ENCODE measurements at regions not wholly inside any gene's neighbourhood (a gene's known extent, or its start where the extent isn't known, plus 50 kb on each side); places are given as distances from the start of the nearest gene placed in this dataset.

DNA sequence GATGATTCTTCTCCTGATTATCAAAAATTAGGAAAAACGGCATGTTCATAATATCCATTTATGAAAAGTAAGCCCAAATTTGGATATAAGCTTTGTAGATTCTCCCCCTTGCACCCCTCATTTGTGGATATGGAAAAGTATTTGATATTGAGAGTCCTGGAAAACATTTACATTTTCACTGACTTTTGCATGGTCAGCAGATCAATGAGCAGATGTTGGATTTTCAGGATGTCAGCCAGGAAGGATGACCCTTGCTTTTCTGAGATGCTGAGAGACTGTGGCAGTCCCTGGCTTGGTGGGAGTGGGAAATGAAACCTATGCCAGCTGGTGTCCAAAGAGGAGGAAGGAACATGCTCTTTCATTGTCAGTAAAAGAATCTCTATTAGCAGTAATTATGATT lies 410.8 kb downstream of the DMAC1 start:
- DNase-seq (ENCODE audit: low read depth, low spot score) = no peak
- in situ Hi-C loops (cut with HindIII; ENCODE audit: low pct_unique_long_range_greater_than_20kb, low sequenced_read_pairs) = no loop called here

DNA sequence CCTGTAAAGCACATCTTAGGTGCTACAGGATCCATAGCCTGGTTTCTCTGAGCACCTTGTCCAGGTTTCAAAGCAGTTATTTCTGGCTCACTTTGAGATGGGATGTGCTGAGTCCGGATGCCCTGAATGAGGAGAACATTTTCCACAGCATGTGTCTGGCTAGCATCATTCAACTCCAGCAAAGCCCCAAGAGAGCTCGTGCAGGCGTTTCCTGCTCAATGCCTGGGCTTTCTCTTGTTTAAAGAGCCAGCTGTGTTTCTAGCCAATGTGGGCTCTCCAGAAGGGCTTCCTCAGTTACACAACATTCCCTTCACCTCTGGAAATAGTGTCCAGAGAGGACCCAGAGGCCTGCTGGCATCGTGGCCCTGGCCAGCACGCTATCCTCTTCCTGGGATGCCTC lies 411.7 kb downstream of the DMAC1 start:
- DNase-seq (ENCODE audit: low read depth, low spot score) = no peak
- in situ Hi-C loops (cut with HindIII; ENCODE audit: low pct_unique_long_range_greater_than_20kb, low sequenced_read_pairs) = no loop called here

DNA sequence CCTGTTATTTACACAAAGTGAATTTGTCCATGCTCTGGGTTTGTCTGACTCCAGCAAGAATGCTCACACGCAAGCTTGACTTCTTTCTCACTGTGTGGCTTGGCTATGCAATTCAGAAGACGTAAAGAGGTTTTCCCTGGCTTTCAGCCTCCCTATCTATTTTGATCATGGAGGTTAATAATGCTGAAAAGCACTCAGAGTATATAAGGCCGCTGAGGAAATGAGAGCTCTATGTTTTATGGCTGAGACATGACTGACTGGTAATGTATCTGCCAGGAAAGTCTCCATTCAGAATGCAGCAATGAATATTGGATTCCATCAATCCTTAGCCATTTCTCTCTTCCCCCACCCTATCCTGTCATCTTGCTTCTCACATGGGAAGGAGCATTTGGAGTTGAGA lies 417.3 kb downstream of the DMAC1 start:
- no peak for DNase-seq (ENCODE audit: low read depth, low spot score)
- in situ Hi-C loops (cut with HindIII; ENCODE audit: low pct_unique_long_range_greater_than_20kb, low sequenced_read_pairs) = no loop called here

DNA sequence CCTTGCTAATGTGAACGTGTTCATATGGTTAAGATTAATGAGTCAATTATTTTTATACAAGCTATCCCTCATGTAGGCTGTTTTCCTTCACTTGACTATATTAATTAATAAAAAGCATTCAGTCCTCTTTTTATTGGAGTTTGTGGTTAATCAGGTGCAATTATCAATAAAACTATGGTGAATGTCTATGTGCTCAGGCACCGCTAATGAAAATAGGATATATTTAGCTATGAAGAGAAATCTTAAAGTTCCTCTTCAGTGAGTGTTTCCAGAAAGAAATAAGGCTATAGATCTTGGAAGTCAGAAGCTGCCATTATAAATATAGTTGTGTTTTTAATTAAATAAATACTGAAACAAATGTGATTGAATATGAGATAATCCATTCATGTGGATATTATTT lies 422.1 kb downstream of the DMAC1 start:
- no peak for DNase-seq (ENCODE audit: low read depth, low spot score)
- in situ Hi-C loops (cut with HindIII; ENCODE audit: low pct_unique_long_range_greater_than_20kb, low sequenced_read_pairs) = no loop called here

GRCh38 chr9:7376833-7377232 lies 422.7 kb downstream of the DMAC1 start:
- in situ Hi-C loops (cut with HindIII; ENCODE audit: low pct_unique_long_range_greater_than_20kb, low sequenced_read_pairs) = no loop called here
- no peak for DNase-seq (ENCODE audit: low read depth, low spot score)

GRCh38 chr9:7376213-7376612 lies 423.4 kb downstream of the DMAC1 start:
- no peak for DNase-seq (ENCODE audit: low read depth, low spot score)
- in situ Hi-C loops (cut with HindIII; ENCODE audit: low pct_unique_long_range_greater_than_20kb, low sequenced_read_pairs) = no loop called here

DNA sequence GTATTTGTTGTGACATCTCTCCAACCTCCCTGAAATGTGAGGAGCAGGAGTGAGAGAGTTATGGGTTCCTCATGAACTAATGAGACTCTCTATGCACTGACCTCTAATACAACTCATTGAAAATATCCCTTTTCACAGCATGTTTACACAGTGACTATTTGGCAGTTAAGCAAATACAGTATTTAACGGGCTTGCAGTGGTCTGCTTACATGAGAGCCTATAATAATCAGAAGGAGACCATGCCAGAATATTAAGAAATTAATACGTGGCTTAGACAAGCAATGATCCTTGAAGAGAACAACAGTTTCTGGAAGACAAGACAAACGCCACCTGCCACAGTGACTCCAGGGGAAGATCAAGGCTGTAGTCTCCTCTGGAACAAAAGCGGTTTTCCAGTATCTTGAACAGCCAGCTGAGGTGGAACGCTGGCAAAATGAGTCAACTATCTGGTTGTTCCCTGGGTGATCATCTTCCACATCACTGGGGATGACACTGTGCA lies 424.5 kb downstream of the DMAC1 start:
- in situ Hi-C loops (cut with HindIII; ENCODE audit: low pct_unique_long_range_greater_than_20kb, low sequenced_read_pairs) = no loop called here
- no peak for DNase-seq (ENCODE audit: low read depth, low spot score)

DNA sequence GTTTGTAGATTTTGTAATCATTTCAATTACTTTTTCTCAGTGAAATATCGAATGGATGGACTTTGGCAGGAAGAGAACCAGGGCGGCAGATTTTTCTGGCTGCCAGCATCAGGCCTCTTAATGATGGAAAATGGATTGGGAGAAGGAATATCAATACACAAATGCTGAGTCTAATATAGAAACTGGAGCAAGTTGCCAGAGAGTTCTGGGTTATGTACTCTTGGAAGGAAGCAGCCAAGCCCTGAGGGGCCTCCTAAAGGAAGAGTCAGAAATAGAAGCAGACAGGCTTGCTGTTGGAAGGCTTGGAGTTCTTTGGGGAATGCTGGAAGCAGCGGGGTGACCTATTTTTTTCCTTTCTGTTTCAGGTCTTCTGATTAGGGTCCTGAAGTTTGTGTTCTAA lies 428.6 kb downstream of the DMAC1 start:
- in situ Hi-C loops (cut with HindIII; ENCODE audit: low pct_unique_long_range_greater_than_20kb, low sequenced_read_pairs) = no loop called here
- no peak for DNase-seq (ENCODE audit: low read depth, low spot score)

GRCh38 chr9:7370381-7370780 lies 429.2 kb downstream of the DMAC1 start:
- in situ Hi-C loops (cut with HindIII; ENCODE audit: low pct_unique_long_range_greater_than_20kb, low sequenced_read_pairs) = no loop called here
- DNase-seq (ENCODE audit: low read depth, low spot score) = no peak

DNA sequence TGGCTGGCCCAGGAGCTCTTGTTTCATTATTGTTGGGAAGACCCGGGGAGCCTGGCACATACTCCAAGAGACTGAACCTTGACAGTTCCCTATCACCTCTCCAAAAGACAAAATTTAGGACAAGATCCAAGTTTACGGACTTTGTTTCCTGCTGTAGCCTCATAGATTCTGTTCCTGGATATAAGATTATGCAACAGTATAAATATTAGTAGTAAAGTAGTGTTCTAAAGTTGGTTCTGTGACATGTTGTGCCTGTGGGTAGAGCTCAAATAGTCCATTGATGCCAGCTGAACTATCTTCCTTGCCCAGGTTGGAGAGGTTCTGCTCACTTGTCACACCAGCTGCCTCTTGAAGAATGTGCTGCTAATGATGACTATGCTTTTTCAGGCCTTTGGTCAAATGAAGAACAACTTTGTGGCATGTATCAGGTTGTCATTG lies 430.2 kb downstream of the DMAC1 start:
- in situ Hi-C loops (cut with HindIII; ENCODE audit: low pct_unique_long_range_greater_than_20kb, low sequenced_read_pairs) = no loop called here
- DNase-seq (ENCODE audit: low read depth, low spot score) = no peak

DNA sequence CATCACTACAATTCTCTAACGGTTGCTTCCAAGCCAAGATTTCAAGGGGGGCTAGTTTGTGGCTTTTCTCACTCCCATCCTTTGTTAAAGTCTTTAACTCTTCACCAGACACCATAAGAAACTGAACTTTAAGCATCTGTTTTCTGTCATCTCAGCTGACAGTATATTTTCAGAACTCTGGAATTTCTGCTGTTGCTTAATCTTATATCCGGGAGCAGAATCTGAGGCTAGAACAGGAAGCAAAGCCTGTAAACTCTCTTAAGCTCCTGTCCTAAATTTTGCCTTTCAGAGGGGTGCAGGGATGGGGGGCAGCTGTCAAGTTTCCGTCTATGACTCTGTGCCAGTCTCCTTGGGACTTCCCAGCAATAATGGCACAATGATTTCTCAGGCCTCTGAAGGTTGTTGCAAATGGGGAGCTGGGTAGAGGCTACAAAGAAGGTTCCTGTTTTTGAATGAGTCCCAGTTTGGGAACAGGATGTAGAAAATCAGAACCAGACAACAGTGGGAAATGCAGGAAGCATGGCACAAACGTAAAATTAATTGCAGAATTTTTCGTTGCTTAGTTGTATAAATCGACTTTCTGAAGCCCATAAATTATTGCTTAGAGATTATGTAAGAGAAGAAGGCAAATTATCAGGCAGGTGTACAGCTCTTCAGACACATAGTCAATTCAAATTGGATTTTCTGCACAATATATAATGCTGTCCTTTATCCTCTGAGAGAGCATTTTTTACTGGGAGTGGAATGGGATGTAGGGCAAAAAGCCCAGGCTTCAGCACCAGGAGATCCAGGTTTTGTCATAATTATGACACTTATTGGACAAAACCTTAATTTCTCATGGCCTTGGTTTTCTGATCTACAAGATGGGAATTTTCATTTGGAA lies 430.9 kb downstream of the DMAC1 start:
- peak; percentile 14 for DNase-seq (ENCODE audit: low read depth, low spot score)
- in situ Hi-C loops (cut with HindIII; ENCODE audit: low pct_unique_long_range_greater_than_20kb, low sequenced_read_pairs) = no loop called here

- in situ Hi-C loops (cut with HindIII; ENCODE audit: low pct_unique_long_range_greater_than_20kb, low sequenced_read_pairs) = no loop called here
- DNase-seq (ENCODE audit: low read depth, low spot score) = no peak
These were observed 431.9 kb downstream of the DMAC1 start for GRCh38 chr9:7367726-7368125.

GRCh38 chr9:7366121-7366520 lies 433.5 kb downstream of the DMAC1 start:
- no peak for DNase-seq (ENCODE audit: low read depth, low spot score)
- in situ Hi-C loops (cut with HindIII; ENCODE audit: low pct_unique_long_range_greater_than_20kb, low sequenced_read_pairs) = no loop called here

GRCh38 chr9:7363777-7364477 lies 435.7 kb downstream of the DMAC1 start:
- in situ Hi-C loops (cut with HindIII; ENCODE audit: low pct_unique_long_range_greater_than_20kb, low sequenced_read_pairs) = no loop called here
- DNase-seq (ENCODE audit: low read depth, low spot score) = no peak

GRCh38 chr9:7360513-7360912 lies 439.1 kb downstream of the DMAC1 start:
- peak; percentile 46 for DNase-seq (ENCODE audit: low read depth, low spot score)

GRCh38 chr9:7358876-7359275 lies 440.7 kb downstream of the DMAC1 start:
- in situ Hi-C loops (cut with HindIII; ENCODE audit: low pct_unique_long_range_greater_than_20kb, low sequenced_read_pairs) = no loop called here
- DNase-seq (ENCODE audit: low read depth, low spot score) = no peak

More at GRCh38 chr9:7360513-7360912, 439.1 kb downstream of the DMAC1 start:
- in situ Hi-C loops (cut with HindIII; ENCODE audit: low pct_unique_long_range_greater_than_20kb, low sequenced_read_pairs) = no loop called here

DNA sequence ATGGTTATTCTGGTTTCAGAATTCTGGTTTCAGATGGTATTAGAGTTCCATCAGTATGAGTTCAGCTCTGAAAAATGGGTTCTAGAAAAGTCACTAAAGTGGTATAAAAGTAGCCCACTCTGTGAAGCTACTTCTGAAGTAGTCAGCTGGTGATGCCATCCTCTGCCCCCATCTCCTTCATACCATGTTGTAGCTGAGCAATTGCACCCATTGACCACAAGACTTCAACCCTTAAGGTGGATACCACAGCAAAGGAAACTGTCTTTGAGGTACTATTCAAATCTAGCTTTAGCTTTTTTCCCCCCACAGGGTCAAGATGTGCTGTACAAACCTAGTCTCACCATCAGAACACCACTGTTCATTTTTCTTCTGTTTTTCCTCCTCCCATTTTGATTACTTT lies 444.9 kb downstream of the DMAC1 start:
- no peak for DNase-seq (ENCODE audit: low read depth, low spot score)
- in situ Hi-C loops (cut with HindIII; ENCODE audit: low pct_unique_long_range_greater_than_20kb, low sequenced_read_pairs) = no loop called here

GRCh38 chr9:7348692-7349091 lies 450.9 kb downstream of the DMAC1 start:
- no peak for DNase-seq (ENCODE audit: low read depth, low spot score)
- in situ Hi-C loops (cut with HindIII; ENCODE audit: low pct_unique_long_range_greater_than_20kb, low sequenced_read_pairs) = no loop called here

GRCh38 chr9:7347556-7347955 lies 452.0 kb downstream of the DMAC1 start:
- DNase-seq (ENCODE audit: low read depth, low spot score) = no peak
- in situ Hi-C loops (cut with HindIII; ENCODE audit: low pct_unique_long_range_greater_than_20kb, low sequenced_read_pairs) = no loop called here
